ENCODE measurements at regions not wholly inside any gene's neighbourhood (a gene's known extent, or its start where the extent isn't known, plus 50 kb on each side); places are given as distances from the start of the nearest gene placed in this dataset.

- TF ChIP-seq FOXM1 (IDR thresholded peaks at IDR 0.05; ENCODE audit: borderline replicate concordance, low read depth): no peak
These were observed 62.3 kb upstream of the AHR start for GRCh38 chr7:17236171-17236570.

GRCh38 chr7:17236603-17237002 is 61.8 kb upstream of the AHR start:
- TF ChIP-seq USF1 (IDR thresholded peaks at IDR 0.05) (no peak), ZBTB7A (IDR thresholded peaks at IDR 0.05; ENCODE audit: low read depth) (no peak), RAD21 (IDR thresholded peaks at IDR 0.05; ENCODE audit: low read depth) (no peak), FOXM1 (IDR thresholded peaks at IDR 0.05; ENCODE audit: borderline replicate concordance, low read depth) (no peak), MAX (IDR thresholded peaks at IDR 0.05) (no peak), TCF12 (IDR thresholded peaks at IDR 0.05; ENCODE audit: low read depth) (no peak), TEAD4 (IDR thresholded peaks at IDR 0.05) (no peak), CEBPB (IDR thresholded peaks at IDR 0.05) (no peak), NFIC (IDR thresholded peaks at IDR 0.05) (no peak), CREB1 (IDR thresholded peaks at IDR 0.05; ENCODE audit: low read depth) (no peak), EP300 (IDR thresholded peaks at IDR 0.05; ENCODE audit: borderline replicate concordance) (no peak)

GRCh38 chr7:17239046-17239445 is 59.4 kb upstream of the AHR start:
- TF ChIP-seq EP300 (IDR thresholded peaks at IDR 0.05; ENCODE audit: borderline replicate concordance) (no peak), REST (IDR thresholded peaks at IDR 0.05; ENCODE audit: low read depth) (no peak), CEBPB (IDR thresholded peaks at IDR 0.05) (no peak), TCF12 (IDR thresholded peaks at IDR 0.05; ENCODE audit: low read depth) (no peak), TEAD4 (IDR thresholded peaks at IDR 0.05) (no peak), YY1 (IDR thresholded peaks at IDR 0.05; ENCODE audit: low read depth) (no peak), ZBTB7A (IDR thresholded peaks at IDR 0.05; ENCODE audit: low read depth) (no peak), USF1 (IDR thresholded peaks at IDR 0.05) (no peak), TAF1 (IDR thresholded peaks at IDR 0.05; ENCODE audit: low read depth) (no peak), CREB1 (IDR thresholded peaks at IDR 0.05; ENCODE audit: low read depth) (no peak), MAX (IDR thresholded peaks at IDR 0.05) (no peak), NFIC (IDR thresholded peaks at IDR 0.05) (no peak), RAD21 (IDR thresholded peaks at IDR 0.05; ENCODE audit: low read depth) (no peak), FOXM1 (IDR thresholded peaks at IDR 0.05; ENCODE audit: borderline replicate concordance, low read depth) (no peak)

- TF ChIP-seq REST (IDR thresholded peaks at IDR 0.05; ENCODE audit: low read depth): no peak
- no peak for TF ChIP-seq EP300 (IDR thresholded peaks at IDR 0.05; ENCODE audit: borderline replicate concordance)
- no peak for TF ChIP-seq EGR1 (IDR thresholded peaks at IDR 0.05)
- no peak for TF ChIP-seq TEAD4 (IDR thresholded peaks at IDR 0.05)
- TF ChIP-seq RAD21 (IDR thresholded peaks at IDR 0.05; ENCODE audit: low read depth): no peak
- no peak for TF ChIP-seq ZBTB7A (IDR thresholded peaks at IDR 0.05; ENCODE audit: low read depth)
- TF ChIP-seq NFIC (IDR thresholded peaks at IDR 0.05): no peak
- no peak for TF ChIP-seq USF1 (IDR thresholded peaks at IDR 0.05)
- TF ChIP-seq CEBPB (IDR thresholded peaks at IDR 0.05): no peak
- no peak for TF ChIP-seq MAX (IDR thresholded peaks at IDR 0.05)
- no peak for TF ChIP-seq FOXM1 (IDR thresholded peaks at IDR 0.05; ENCODE audit: borderline replicate concordance, low read depth)
- no peak for TF ChIP-seq TCF12 (IDR thresholded peaks at IDR 0.05; ENCODE audit: low read depth)
- TF ChIP-seq TAF1 (IDR thresholded peaks at IDR 0.05; ENCODE audit: low read depth): no peak
- no peak for TF ChIP-seq YY1 (IDR thresholded peaks at IDR 0.05; ENCODE audit: low read depth)
- no peak for TF ChIP-seq CREB1 (IDR thresholded peaks at IDR 0.05; ENCODE audit: low read depth)
These were observed 58.5 kb upstream of the AHR start for GRCh38 chr7:17239683-17240521.

GRCh38 chr7:17242504-17242903 is 55.9 kb upstream of the AHR start:
- TF ChIP-seq FOXM1 (IDR thresholded peaks at IDR 0.05; ENCODE audit: borderline replicate concordance, low read depth) (no peak), TEAD4 (IDR thresholded peaks at IDR 0.05) (no peak), EGR1 (IDR thresholded peaks at IDR 0.05) (no peak), EP300 (IDR thresholded peaks at IDR 0.05; ENCODE audit: borderline replicate concordance) (no peak), TAF1 (IDR thresholded peaks at IDR 0.05; ENCODE audit: low read depth) (no peak), REST (IDR thresholded peaks at IDR 0.05; ENCODE audit: low read depth) (no peak)

Data from Ishikawa (cell line).